ENCODE measurements at regions not wholly inside any gene's neighbourhood (a gene's known extent, or its start where the extent isn't known, plus 50 kb on each side); places are given as distances from the start of the nearest gene placed in this dataset.

DNA sequence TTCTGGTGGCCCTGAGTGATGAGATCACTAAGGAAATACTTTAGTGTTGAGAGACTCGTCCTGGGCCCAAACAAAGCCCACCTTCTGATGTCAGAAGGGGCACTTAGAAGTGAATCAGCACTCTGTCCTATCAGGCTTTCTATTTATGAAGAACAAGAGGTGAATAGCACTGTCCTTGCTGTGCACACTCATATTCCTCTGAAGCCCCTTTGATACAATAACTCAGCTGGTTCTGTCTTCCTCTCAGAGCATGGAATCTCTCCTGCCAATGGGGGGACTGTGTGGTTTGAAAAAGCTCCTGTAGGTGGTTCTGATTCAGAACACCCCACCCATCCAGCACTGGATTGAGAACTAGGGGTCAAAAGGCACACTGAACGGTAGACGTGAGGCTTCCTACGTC is 348.1 kb downstream of the ETS1 start:
- TF ChIP-seq, protein P1, sequence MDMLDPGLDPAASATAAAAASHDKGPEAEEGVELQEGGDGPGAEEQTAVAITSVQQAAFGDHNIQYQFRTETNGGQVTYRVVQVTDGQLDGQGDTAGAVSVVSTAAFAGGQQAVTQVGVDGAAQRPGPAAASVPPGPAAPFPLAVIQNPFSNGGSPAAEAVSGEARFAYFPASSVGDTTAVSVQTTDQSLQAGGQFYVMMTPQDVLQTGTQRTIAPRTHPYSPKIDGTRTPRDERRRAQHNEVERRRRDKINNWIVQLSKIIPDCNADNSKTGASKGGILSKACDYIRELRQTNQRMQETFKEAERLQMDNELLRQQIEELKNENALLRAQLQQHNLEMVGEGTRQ (IDR thresholded peaks at IDR 0.05; ENCODE audit: borderline replicate concordance, low read depth, low read length), result no peak
- no peak for TF ChIP-seq HDGF (IDR thresholded peaks at IDR 0.05)
- TF ChIP-seq EZH2 (IDR thresholded peaks at IDR 0.05; ENCODE audit: borderline replicate concordance, control insufficient read depth, low read depth, low read length), result no peak
- TF ChIP-seq CEBPB (IDR thresholded peaks at IDR 0.05; ENCODE audit: borderline replicate concordance in 1 of 2, low read depth in 2 of 2, low read length in 2 of 2), result no peak
- TF ChIP-seq, protein P2, sequence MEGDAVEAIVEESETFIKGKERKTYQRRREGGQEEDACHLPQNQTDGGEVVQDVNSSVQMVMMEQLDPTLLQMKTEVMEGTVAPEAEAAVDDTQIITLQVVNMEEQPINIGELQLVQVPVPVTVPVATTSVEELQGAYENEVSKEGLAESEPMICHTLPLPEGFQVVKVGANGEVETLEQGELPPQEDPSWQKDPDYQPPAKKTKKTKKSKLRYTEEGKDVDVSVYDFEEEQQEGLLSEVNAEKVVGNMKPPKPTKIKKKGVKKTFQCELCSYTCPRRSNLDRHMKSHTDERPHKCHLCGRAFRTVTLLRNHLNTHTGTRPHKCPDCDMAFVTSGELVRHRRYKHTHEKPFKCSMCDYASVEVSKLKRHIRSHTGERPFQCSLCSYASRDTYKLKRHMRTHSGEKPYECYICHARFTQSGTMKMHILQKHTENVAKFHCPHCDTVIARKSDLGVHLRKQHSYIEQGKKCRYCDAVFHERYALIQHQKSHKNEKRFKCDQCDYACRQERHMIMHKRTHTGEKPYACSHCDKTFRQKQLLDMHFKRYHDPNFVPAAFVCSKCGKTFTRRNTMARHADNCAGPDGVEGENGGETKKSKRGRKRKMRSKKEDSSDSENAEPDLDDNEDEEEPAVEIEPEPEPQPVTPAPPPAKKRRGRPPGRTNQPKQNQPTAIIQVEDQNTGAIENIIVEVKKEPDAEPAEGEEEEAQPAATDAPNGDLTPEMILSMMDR (IDR thresholded peaks at IDR 0.05 in 2 of 3, conservative IDR thresholded peaks at IDR 0.05 in 1 of 3; ENCODE audit: control insufficient read depth in 2 of 3, extremely low read depth in 1 of 3, insufficient read depth in 1 of 3, low read depth in 3 of 3, low read length in 3 of 3), result no peak
- no peak for TF ChIP-seq SIN3A (IDR thresholded peaks at IDR 0.05; ENCODE audit: low read depth, low read length)
- TF ChIP-seq ZNF24 (IDR thresholded peaks at IDR 0.05), result no peak

Measured in GM12878 (cell line).